Activated B cell treated with CpG ODN at 0.5 μM for 24 hours (primary cell): ENCODE measurements at regions not wholly inside any gene's neighbourhood (a gene's known extent, or its start where the extent isn't known, plus 50 kb on each side); places are given as distances from the start of the nearest gene placed in this dataset.

Experiments used
- ATAC-seq: fragments of 200-7000 bp; cut with Tn5 transposase; one replicate; pipeline ENCODE4 v1.10.0; 2021; ENCODE audit warnings: low read depth, mild to moderate bottlenecking, moderate library complexity
- CTCF ChIA-PET: fragments of 350-600 bp; sonication (Branson Sonifier 250); formaldehyde crosslinking; loops from one replicate; lab custom pipeline; 2021; ENCODE audit warnings: antibody characterized with exemption; lab: Charles Lee
- POLR2A ChIA-PET: fragments of 350-600 bp; sonication (Branson Sonifier 250); formaldehyde crosslinking; loops from one replicate; lab custom pipeline; 2021; ENCODE audit warnings: antibody characterized with exemption; lab: Charles Lee
- DNase-seq: peaks from one replicate; pipeline ENCODE4 v3.0.0; 2022
- H3K27ac Mint-ChIP-seq: one replicate; pipeline ENCODE4 v1.8.0; 2020; ENCODE audit warnings: mixed read lengths
- H3K27me3 Mint-ChIP-seq: one replicate; pipeline ENCODE4 v1.8.0; 2021; ENCODE audit warnings: mixed read lengths
- H3K36me3 Mint-ChIP-seq: one replicate; pipeline ENCODE4 v1.8.0; 2021; ENCODE audit warnings: low read depth, mixed read lengths
- H3K4me1 Mint-ChIP-seq: one replicate; pipeline ENCODE4 v1.8.0; 2021; ENCODE audit warnings: mixed read lengths
- H3K4me3 Mint-ChIP-seq: one replicate; pipeline ENCODE4 v1.8.0; 2020; ENCODE audit warnings: mild to moderate bottlenecking, mixed read lengths
- H3K9me3 Mint-ChIP-seq: one replicate; pipeline ENCODE4 v1.8.0; 2020; ENCODE audit warnings: mixed read lengths
- CTCF ChIP-seq: fragments of 200-600 bp; IDR thresholded peaks from one replicate; pipeline ENCODE4 v1.8.0; 2022; ENCODE audit warnings: antibody characterized with exemption, mild to moderate bottlenecking
- intact Hi-C: fragments of 100-400 bp; cut with micrococcal nuclease; formaldehyde crosslinking; loops from one replicate; pipeline ENCODE4 v1.15.1; 2024

GRCh38 chr10:77715088-77715487 is 77.5 kb upstream of the KCNMA1 start:
- H3K27me3 Mint-ChIP-seq = peaks cover 27% of the 10 kb centered on the region
- POLR2A ChIA-PET = no interaction called here
- CTCF ChIA-PET = no interaction called here
- no peak for TF ChIP-seq CTCF
- H3K4me3 Mint-ChIP-seq = no peak overlapping the region
- H3K36me3 Mint-ChIP-seq = no peaks in the 10 kb centered on the region
- H3K4me1 Mint-ChIP-seq = peaks cover 13% of the 10 kb centered on the region
- no peaks in the 10 kb centered on the region for H3K9me3 Mint-ChIP-seq
- intact Hi-C loops = no loop called here
- DNase-seq (no peak), ATAC-seq (no peak)
- H3K27ac Mint-ChIP-seq = no peak overlapping the region

GRCh38 chr10:77713521-77714280 is 76.1 kb upstream of the KCNMA1 start:
- ChIA-PET CTCF (interaction anchor here (0.8 to 1.4 kb wide), 4 partner anchors 24 to 548 kb away, joined by 3 to 5 read pairs (median 4); no protein-coding TSS in a partner anchor), POLR2A (no interaction called here)
- H3K9me3 Mint-ChIP-seq = no peaks in the 10 kb centered on the region
- peaks cover 27% of the 10 kb centered on the region for H3K27me3 Mint-ChIP-seq
- H3K4me3 Mint-ChIP-seq = no peak overlapping the region
- no peak for TF ChIP-seq CTCF
- no peaks in the 10 kb centered on the region for H3K36me3 Mint-ChIP-seq
- DNase-seq = no peak
- no peak for ATAC-seq
- H3K27ac Mint-ChIP-seq = no peak overlapping the region
- peaks cover 12% of the 10 kb centered on the region for H3K4me1 Mint-ChIP-seq
- intact Hi-C loops = no loop called here

DNA sequence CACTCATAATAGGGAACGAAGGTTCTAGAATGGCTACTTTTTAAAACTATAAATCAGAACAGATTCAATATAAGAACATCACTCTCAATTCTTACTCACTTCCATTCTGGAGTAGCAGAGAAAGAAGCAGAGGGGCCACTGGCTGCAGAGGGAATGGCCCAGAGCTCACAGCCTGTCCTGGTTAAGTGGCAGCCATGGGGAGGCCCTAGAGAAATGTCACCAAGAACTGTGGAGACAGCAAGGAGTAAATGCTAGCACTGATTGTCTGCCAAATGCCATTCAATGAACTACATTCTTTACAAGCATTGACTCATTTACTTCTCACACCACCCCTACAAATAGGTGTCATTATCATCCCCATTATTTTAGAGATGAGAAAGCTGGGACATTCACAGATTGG is 74.6 kb upstream of the KCNMA1 start:
- POLR2A ChIA-PET = no interaction called here
- ATAC-seq = no peak
- Mint-ChIP-seq H3K27ac (no peak overlapping the region), H3K27me3 (peaks cover 26% of the 10 kb centered on the region), H3K4me1 (peaks cover 12% of the 10 kb centered on the region), H3K36me3 (no peaks in the 10 kb centered on the region), H3K9me3 (no peaks in the 10 kb centered on the region), H3K4me3 (no peak overlapping the region)
- CTCF ChIA-PET = interaction anchor here (0.8 to 3.0 kb wide), 12 partner anchors 11 to 547 kb away, joined by 3 to 32 read pairs (median 6); no protein-coding TSS in a partner anchor
- DNase-seq = no peak
- TF ChIP-seq CTCF = no peak
- intact Hi-C loops = no loop called here

GRCh38 chr10:77711683-77712049 is 74.1 kb upstream of the KCNMA1 start:
- H3K4me1 Mint-ChIP-seq = peaks cover 12% of the 10 kb centered on the region
- no peaks in the 10 kb centered on the region for H3K36me3 Mint-ChIP-seq
- ATAC-seq (no peak), DNase-seq (no peak)
- ChIA-PET CTCF (interaction anchor here (0.8 to 3.0 kb wide), 14 partner anchors 10 to 546 kb away, joined by 3 to 32 read pairs (median 4); no protein-coding TSS in a partner anchor), POLR2A (no interaction called here)
- no peak overlapping the region for H3K4me3 Mint-ChIP-seq
- intact Hi-C loops = loop anchor here (1.0 to 2.0 kb wide), 5 partner anchors 67 to 547 kb away; no protein-coding TSS in a partner anchor
- H3K27ac Mint-ChIP-seq = no peak overlapping the region
- H3K9me3 Mint-ChIP-seq = no peaks in the 10 kb centered on the region
- no peak for TF ChIP-seq CTCF
- H3K27me3 Mint-ChIP-seq = peaks cover 20% of the 10 kb centered on the region
